OCI-LY1 (cell line): ENCODE measurements at regions not wholly inside any gene's neighbourhood (a gene's known extent, or its start where the extent isn't known, plus 50 kb on each side); places are given as distances from the start of the nearest gene placed in this dataset.

ENCODE experiments used
- CTCF ChIP-seq: fragments of 200-600 bp; sonication (generic), shearing (Covaris generic); IDR thresholded peaks from 2 replicates; pipeline ENCODE4 v1.5.1; 2017; ENCODE audit warnings: mild to moderate bottlenecking, antibody characterized with exemption, low read length, moderate library complexity, mixed read lengths
- EZH2 ChIP-seq: fragments of 200-600 bp; sonication (generic), shearing (Covaris generic); IDR thresholded peaks from 2 replicates; pipeline ENCODE4 v1.8.0; 2017; ENCODE audit warnings: borderline replicate concordance, mixed run types, mild to moderate bottlenecking, antibody characterized with exemption, low read length, moderate library complexity, mixed read lengths

- TF ChIP-seq CTCF (no peak), EZH2 (no peak)
Measured at GRCh38 chr2:116250376-116250775, 1564.1 kb upstream of the DDX18 start.
